ENCODE measurements at regions not wholly inside any gene's neighbourhood (a gene's known extent, or its start where the extent isn't known, plus 50 kb on each side); places are given as distances from the start of the nearest gene placed in this dataset.
"Not testable (repeated sequence)": the region's sequence is repeated elsewhere in the genome, so short reads cannot be mapped to it uniquely, and the experiment has no call there.

DNA sequence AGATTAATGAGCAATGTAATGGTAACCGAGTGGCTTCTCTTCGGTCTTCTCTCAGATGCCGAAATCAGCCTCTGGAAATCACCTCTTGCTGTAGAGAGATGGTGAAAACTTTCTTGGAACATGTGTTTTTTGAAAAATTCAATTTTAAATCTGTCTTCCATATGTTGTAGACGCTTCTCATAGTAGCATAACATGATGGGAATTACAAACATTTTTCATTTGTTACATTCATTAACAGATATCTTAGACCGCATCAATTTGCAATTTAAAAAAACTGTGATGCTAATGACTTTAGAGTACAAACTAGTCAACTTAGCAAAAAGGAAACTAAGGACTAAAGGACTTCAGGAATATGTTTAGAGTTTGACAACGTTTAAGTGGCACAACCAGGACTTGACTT, 275.2 kb downstream of the ASXL3 start:
- no peak for DNase-seq

GRCh38 chr18:33851546-33852078, 273.6 kb downstream of the ASXL3 start:
- DNase-seq, result no peak

DNA sequence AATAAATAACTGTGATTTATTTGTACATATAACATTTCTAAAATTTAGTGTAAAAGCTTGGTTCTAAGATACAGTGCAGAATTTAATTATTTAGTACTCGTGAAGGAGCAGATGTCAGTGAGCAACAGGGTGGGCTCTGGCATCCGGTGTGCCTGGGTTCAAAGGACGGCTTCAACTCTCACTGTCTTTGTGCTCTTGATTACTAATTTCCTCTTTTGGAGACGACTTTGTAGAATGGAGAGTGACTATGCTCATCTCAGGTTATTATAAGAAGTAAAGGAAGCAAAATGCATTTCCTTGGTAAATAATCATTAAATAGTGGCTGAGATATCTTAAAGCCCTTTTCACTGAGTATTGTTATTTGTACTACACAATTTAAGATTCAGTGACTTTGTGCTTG, 271.7 kb downstream of the ASXL3 start:
- DNase-seq, result no peak

- DNase-seq, result peak; percentile 24
These were observed 266.2 kb downstream of the ASXL3 start for GRCh38 chr18:33844232-33844631.

- no peak for DNase-seq
These were observed 263.4 kb downstream of the ASXL3 start for GRCh38 chr18:33841221-33841967.

GRCh38 chr18:33840212-33840593, 262.2 kb downstream of the ASXL3 start:
- DNase-seq, result no peak

- DNase-seq, result peak; percentile 54
These were observed 261.6 kb downstream of the ASXL3 start for GRCh38 chr18:33839452-33840211.

GRCh38 chr18:33838054-33838453, 260.0 kb downstream of the ASXL3 start:
- DNase-seq, result peak; percentile 12

DNA sequence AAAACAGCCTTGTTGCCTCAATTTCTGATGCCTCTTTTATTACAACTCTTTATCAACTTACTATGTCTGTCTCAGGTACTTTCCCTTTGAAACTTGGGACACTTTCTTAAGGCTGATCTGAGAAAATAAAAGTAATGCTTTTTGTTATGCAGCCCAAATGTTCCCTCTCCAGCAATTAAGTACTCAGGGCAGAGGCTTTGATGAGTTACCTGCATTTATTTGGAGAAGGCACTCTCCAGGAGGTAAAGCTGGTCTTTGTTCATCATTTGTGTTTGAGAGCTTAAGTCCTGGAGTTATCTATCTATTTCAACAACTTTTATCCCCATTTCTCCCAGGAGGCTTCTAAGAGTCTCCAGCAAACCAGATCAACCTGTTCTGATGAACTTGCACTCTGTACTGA, 259.2 kb downstream of the ASXL3 start:
- DNase-seq, result no peak

DNA sequence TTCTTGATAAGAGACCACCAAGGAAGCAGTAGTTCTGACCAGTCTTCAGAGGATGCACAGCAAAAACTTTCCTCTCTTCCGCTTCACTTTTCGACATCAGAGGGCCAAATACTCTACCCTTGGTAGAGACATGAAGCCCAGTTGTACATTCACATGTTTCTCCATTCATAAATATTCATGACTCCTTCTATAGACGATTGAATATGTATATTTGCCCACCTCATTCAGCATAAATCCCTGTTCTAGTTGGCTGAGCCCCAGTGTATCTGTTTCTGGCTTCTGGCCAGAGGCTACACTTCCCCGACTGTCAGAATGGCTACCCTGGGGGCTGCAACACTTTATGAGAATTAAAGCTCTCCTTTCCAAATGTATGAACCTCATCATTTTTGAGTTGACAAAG, 258.5 kb downstream of the ASXL3 start:
- no peak for DNase-seq

DNA sequence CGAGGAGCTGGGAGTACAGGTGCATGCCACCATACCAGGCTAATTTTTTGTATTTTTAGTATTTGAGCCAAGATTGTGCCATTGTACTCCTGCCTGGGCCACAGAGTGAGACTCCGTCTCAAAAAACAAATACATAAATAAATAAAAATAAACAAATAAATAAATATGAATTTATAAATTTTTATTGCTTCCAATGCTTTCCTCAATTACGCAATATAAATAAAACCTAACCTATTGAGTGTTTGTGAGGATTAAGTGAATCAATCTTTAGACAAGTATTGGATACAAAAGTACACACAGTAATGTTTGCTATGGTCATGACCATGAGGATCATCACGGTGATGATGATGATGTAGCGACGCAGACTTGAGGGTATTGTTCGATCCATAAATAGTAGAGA, 257.4 kb downstream of the ASXL3 start:
- no peak for DNase-seq

DNA sequence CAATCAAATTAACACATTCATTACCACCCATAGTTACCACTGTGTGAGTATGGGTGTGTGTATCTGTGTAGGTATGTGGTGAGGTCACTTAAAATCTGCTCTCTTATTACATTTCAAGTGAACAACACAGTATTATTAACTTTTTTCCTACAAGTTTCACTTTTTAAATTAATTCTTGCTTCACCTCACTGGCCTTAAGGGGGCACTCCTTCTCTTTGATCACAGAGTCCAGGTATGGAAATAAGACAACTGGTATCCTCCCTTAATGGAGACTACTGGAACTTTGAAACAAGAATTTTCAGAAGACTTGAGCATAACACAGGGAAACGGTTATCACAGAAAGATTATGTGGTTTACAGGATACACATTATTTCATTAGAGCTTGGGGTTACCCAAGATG, 255.8 kb downstream of the ASXL3 start:
- no peak for DNase-seq

- no peak for DNase-seq
These were observed 253.4 kb downstream of the ASXL3 start for GRCh38 chr18:33831424-33831823.

- DNase-seq, result no peak
These were observed 252.2 kb downstream of the ASXL3 start for GRCh38 chr18:33830213-33830612.

DNA sequence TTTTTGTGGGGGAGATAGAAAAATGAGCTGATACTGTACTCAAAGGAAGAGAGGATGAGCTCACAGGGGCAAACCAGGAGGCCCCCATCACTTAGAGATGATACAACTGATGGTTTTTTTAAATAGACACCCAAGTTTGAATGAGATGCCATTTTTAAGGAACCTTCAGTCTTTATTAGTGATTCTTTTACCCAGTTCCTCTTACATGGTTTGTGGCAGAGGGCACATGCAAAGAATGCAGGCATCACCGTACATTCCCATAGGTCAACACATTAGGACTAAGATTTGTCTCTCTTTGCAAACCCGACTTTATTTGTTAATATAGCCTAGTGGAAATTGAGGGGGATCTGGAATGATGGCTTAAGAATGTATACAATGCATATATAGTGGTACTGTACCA, 250.9 kb downstream of the ASXL3 start:
- DNase-seq, result no peak

DNA sequence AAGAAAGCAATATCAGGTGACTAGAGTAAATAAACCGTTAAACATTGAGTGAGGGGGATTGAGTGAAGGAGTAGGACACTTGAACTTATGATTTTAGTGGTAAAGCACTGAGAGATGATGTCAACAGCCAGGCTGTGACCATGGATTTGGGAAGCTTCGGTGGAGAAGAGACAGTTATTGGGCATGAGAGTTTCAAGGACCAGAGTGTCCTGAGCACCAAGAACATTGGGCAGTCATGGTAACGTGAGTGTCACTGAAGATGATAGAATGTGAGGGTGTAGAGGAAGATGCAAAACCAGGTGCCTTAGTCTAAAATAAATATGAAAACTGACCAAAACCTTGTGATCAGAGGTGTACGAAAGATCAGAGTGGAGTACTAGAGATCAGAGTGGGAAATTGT, 248.1 kb downstream of the ASXL3 start:
- no peak for DNase-seq

DNA sequence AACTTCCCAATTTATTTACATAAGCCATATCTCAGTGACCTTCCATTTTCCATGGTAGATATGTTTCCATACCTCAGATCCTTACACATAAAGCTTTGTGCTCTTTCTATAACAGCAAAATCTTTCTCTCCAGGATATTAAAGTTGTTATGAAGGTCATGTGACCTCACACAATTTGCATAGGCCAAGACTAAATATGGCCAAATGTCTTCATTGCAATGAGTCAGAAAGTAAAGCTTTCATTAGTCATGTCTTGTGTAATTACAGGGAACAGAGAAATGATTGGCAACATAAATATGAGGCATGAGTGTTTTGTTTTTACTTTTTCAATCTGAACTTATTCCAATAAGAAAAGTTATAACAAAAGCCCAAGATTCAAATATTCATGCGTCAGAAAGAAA, 243.5 kb downstream of the ASXL3 start:
- DNase-seq, result no peak

GRCh38 chr18:33820517-33821371, 242.7 kb downstream of the ASXL3 start:
- no peak for DNase-seq

- not testable (repeated sequence) for DNase-seq
These were observed 241.8 kb downstream of the ASXL3 start for GRCh38 chr18:33819692-33820343.

DNA sequence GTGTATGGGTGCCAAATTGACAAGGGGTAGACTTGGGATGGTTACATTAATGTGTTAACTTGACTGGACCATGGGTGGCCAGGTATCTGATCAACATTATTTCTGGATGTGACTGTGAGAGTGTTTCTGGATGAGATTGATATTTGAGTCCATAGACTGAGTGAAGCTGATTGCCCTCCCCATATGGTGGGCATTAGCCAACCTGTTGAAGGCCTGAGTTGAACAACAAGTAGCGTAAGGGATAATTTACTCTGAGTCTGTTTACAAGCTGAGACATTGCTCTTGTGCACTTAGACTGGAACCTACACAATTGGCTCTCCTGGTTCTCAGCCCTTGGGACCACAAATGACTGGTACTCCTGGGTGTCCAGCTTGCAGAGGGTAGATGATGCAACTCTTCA, 240.1 kb downstream of the ASXL3 start:
- DNase-seq, result no peak

DNA sequence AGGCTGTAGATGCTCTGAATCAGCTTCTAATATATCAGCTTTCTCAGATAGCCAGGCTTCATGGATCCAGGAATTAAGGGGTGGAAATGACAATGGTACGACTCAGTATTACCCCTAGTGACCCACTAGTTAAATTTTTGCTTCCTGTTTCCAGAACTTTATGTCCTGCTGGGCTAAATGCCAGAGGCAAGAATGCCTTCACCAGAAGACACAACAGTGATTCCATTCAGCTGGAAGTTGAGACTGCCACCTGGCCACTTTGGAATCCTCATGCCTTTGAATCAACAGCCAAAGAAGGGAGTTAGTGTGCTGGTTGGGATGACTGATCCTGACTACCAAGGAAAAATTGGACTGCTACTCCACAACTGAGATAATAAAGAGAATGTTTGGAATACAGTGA, 239.1 kb downstream of the ASXL3 start:
- DNase-seq, result no peak

- DNase-seq, result no peak
These were observed 236.5 kb downstream of the ASXL3 start for GRCh38 chr18:33814546-33814945.

DNA sequence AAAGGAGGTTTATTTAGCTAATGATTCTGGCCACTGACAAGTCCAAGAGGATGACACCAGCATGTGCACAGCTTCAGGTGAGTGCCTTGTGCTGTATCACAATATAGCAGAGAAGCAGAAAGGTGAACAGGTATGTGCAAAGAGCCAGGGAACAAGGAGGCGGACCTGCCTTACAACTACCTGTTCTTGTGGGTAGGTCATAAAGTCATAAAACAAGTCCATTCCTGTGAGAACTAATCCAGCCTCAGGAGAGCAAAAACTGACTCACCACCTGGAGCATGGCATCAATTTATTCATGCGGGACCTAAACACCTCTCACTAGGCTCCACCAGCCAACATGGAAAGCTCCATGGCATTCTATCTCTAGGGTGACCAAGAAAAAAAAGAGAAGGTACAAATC, 234.2 kb downstream of the ASXL3 start:
- DNase-seq, result no peak

All from NCI-H1694 (cell line).